PC-9 (cell line): ENCODE measurements at regions not wholly inside any gene's neighbourhood (a gene's known extent, or its start where the extent isn't known, plus 50 kb on each side); places are given as distances from the start of the nearest gene placed in this dataset.

Experiments
- BruUV-seq: library from RNA; stranded (reverse); fragments of 400-500 nt; replicated peaks from 2 replicates; lab custom pipeline; 2021; lab: Mats Ljungman, UMichigan
- CTCF ChIA-PET: fragments of 300-600 bp; sonication (Branson Sonifier 250); formaldehyde crosslinking; loops from one replicate; lab custom pipeline; 2022; ENCODE audit warnings: antibody characterized with exemption; lab: Charles Lee
- POLR2A ChIA-PET: fragments of 300-600 bp; sonication (Branson Sonifier 250); formaldehyde crosslinking; loops from one replicate; lab custom pipeline; 2022; ENCODE audit warnings: antibody characterized with exemption; ENCODE audit not compliant: unreplicated experiment; lab: Charles Lee
- DNase-seq, 2 experiments: peaks; one replicate each; pipeline versions ENCODE4 v3.0.0 to v3.0.0-alpha.2; 2015 to 2022; ENCODE audit warnings: mixed read lengths in 1 of 2
- H2AFZ ChIP-seq: fragments of 200-600 bp; sonication (generic); 2 replicates; pipeline ENCODE4 v1.8.1; 2017; ENCODE audit warnings: antibody characterized with exemption
- H3F3A ChIP-seq: fragments of 200-600 bp; sonication (generic); 2 replicates; pipeline ENCODE4 v1.8.1; 2017; ENCODE audit warnings: antibody characterized with exemption, mild to moderate bottlenecking, low read depth; ENCODE audit not compliant: insufficient read depth
- H3K27ac ChIP-seq: fragments of 200-600 bp; sonication (generic); 2 replicates; pipeline ENCODE4 v1.6.1; 2016; ENCODE audit warnings: mixed run types
- H3K27me3 ChIP-seq: fragments of 200-600 bp; sonication (generic); 2 replicates; pipeline ENCODE4 v1.6.1; 2016; ENCODE audit warnings: low read depth, mixed run types; ENCODE audit not compliant: insufficient read depth
- H3K36me3 ChIP-seq: fragments of 200-600 bp; sonication (generic); 2 replicates; pipeline ENCODE4 v1.6.1; 2016; ENCODE audit warnings: low read depth, mixed run types
- H3K4me1 ChIP-seq: fragments of 200-600 bp; sonication (generic); replicated peaks from 2 replicates; pipeline ENCODE4 v1.6.1; 2016; ENCODE audit warnings: mixed run types; ENCODE audit not compliant: insufficient read depth
- H3K4me2 ChIP-seq: fragments of 200-600 bp; sonication (generic); 2 replicates; pipeline ENCODE4 v1.6.1; 2017; ENCODE audit warnings: mixed run types
- H3K4me3 ChIP-seq: fragments of 200-600 bp; sonication (generic); 2 replicates; pipeline ENCODE4 v1.6.1; 2016; ENCODE audit warnings: mixed run types
- H3K79me2 ChIP-seq: fragments of 200-600 bp; sonication (generic); 2 replicates; pipeline ENCODE4 v1.6.1; 2017; ENCODE audit warnings: low read depth, mixed run types
- H3K9me2 ChIP-seq: fragments of 200-600 bp; sonication (generic); 2 replicates; pipeline ENCODE4 v1.8.1; 2017; ENCODE audit warnings: mild to moderate bottlenecking; ENCODE audit not compliant: insufficient read depth
- H3K9me3 ChIP-seq: fragments of 200-600 bp; sonication (generic); 2 replicates; pipeline ENCODE4 v1.8.1; 2016; ENCODE audit warnings: low read depth; ENCODE audit not compliant: insufficient read depth
- H4K20me1 ChIP-seq: fragments of 200-600 bp; sonication (generic); 2 replicates; pipeline ENCODE4 v1.8.1; 2017; ENCODE audit not compliant: insufficient read depth
- CTCF ChIP-seq: fragments of 200-600 bp; sonication (generic); conservative IDR thresholded peaks from 2 replicates; pipeline ENCODE4 v1.6.1; 2017; ENCODE audit warnings: mixed run types, antibody characterized with exemption, mild to moderate bottlenecking, moderate library complexity
- EZH2 ChIP-seq: fragments of 200-600 bp; sonication (generic); IDR thresholded peaks from 2 replicates; pipeline ENCODE4 v1.8.0; 2017; ENCODE audit warnings: antibody characterized with exemption, low read depth
- intact Hi-C: fragments of 100-400 bp; cut with micrococcal nuclease; formaldehyde crosslinking; loops from one replicate; pipeline ENCODE4 v1.10.0; 2022; ENCODE audit not compliant: unreplicated experiment

- no peak overlapping the region for H2AFZ ChIP-seq
- CTCF ChIA-PET = no interaction called here
- H3K4me1 ChIP-seq = no peaks in the 10 kb centered on the region
- H3K36me3 ChIP-seq = no peaks in the 10 kb centered on the region
- no peak for DNase-seq
- H3K27me3 ChIP-seq = peaks cover 74% of the 10 kb centered on the region
- H3K9me2 ChIP-seq = no peaks in the 10 kb centered on the region
- H4K20me1 ChIP-seq = no peaks in the 10 kb centered on the region
- peaks cover 4% of the 10 kb centered on the region; the same call in 1 of the 2 replicates for H3F3A ChIP-seq
- H3K4me2 ChIP-seq = no peak overlapping the region
- no peak overlapping the region for H3K4me3 ChIP-seq
- POLR2A ChIA-PET = no interaction called here
- intact Hi-C loops = no loop called here
- no peaks in the 10 kb centered on the region for H3K9me3 ChIP-seq
- no peaks in the 10 kb centered on the region for H3K79me2 ChIP-seq
- no TSS peak for BruUV-seq
- TF ChIP-seq CTCF = no peak
- no peak for TF ChIP-seq EZH2
- H3K27ac ChIP-seq = no peak overlapping the region
Measured at GRCh38 chr7:4602905-4603842, 78.9 kb upstream of the FOXK1 start.

GRCh38 chr7:4603843-4604231, 78.3 kb upstream of the FOXK1 start:
- BruUV-seq = no TSS peak
- no peak overlapping the region for H2AFZ ChIP-seq

GRCh38 chr7:4604456-4604940, 77.6 kb upstream of the FOXK1 start:
- no peak overlapping the region for H3K4me2 ChIP-seq
- peaks cover 78% of the 10 kb centered on the region for H3K27me3 ChIP-seq
- POLR2A ChIA-PET = no interaction called here
- no peaks in the 10 kb centered on the region for H3K36me3 ChIP-seq
- H2AFZ ChIP-seq = no peak overlapping the region
- no TSS peak for BruUV-seq
- peaks cover 4% of the 10 kb centered on the region; the same call in 1 of the 2 replicates for H3F3A ChIP-seq
- H3K27ac ChIP-seq = no peak overlapping the region
- CTCF ChIA-PET = no interaction called here
- H3K4me3 ChIP-seq = no peak overlapping the region
- H3K9me2 ChIP-seq = no peaks in the 10 kb centered on the region
- no peaks in the 10 kb centered on the region for H4K20me1 ChIP-seq
- TF ChIP-seq EZH2 = no peak
- no peak for TF ChIP-seq CTCF
- no peaks in the 10 kb centered on the region for H3K79me2 ChIP-seq
- intact Hi-C loops = no loop called here
- no peaks in the 10 kb centered on the region for H3K9me3 ChIP-seq
- no peak for DNase-seq
- no peaks in the 10 kb centered on the region for H3K4me1 ChIP-seq

More at GRCh38 chr7:4603843-4604231, 78.3 kb upstream of the FOXK1 start:
- no peak overlapping the region for H3K4me2 ChIP-seq
- ChIA-PET CTCF (no interaction called here), POLR2A (no interaction called here)
- H3K79me2 ChIP-seq = no peaks in the 10 kb centered on the region
- H3K4me3 ChIP-seq = no peak overlapping the region
- TF ChIP-seq CTCF (no peak), EZH2 (no peak)
- DNase-seq = no peak
- H3K4me1 ChIP-seq = no peaks in the 10 kb centered on the region
- peaks cover 4% of the 10 kb centered on the region; the same call in 1 of the 2 replicates for H3F3A ChIP-seq
- H3K9me2 ChIP-seq = no peaks in the 10 kb centered on the region
- H3K36me3 ChIP-seq = no peaks in the 10 kb centered on the region
- H4K20me1 ChIP-seq = no peaks in the 10 kb centered on the region
- H3K27ac ChIP-seq = no peak overlapping the region
- H3K27me3 ChIP-seq = peaks cover 78% of the 10 kb centered on the region
- intact Hi-C loops = no loop called here
- H3K9me3 ChIP-seq = no peaks in the 10 kb centered on the region
